ENCODE measurements at regions not wholly inside any gene's neighbourhood (a gene's known extent, or its start where the extent isn't known, plus 50 kb on each side); places are given as distances from the start of the nearest gene placed in this dataset.

DNA sequence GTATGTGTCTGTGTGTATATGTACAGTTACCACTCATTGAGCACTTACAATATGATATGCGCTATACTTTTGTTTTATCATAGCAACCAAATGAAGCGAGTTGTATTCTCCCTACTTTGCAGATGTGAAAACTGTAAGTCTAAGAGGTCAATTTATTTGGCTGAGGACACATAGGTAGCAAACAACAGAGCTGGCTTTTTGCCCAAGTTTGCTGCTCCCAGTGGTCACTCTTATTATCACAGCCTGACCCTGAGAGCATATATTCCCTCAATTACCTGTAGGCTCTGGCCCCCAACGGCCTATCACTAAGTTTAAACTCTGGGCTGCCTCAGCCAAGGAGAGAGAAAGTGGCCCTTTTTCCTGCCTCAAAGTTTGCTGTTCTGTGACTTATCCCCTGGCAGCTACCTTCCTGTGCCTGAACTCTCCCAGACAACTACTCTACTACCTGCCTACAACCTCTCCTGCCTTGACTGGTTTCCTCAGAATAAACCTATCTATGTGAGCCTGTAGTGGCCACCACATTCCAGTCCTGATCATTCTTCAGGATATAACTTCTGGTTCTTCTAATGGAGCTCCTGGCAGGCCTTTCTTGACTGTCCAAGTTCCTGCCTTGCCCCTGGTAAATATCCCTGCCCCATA lies 221.8 kb downstream of the FRK start:
- TF ChIP-seq POLR2A (IDR thresholded peaks at IDR 0.05; ENCODE audit: extremely low read depth, insufficient read length): no peak
- TF ChIP-seq, protein P1, sequence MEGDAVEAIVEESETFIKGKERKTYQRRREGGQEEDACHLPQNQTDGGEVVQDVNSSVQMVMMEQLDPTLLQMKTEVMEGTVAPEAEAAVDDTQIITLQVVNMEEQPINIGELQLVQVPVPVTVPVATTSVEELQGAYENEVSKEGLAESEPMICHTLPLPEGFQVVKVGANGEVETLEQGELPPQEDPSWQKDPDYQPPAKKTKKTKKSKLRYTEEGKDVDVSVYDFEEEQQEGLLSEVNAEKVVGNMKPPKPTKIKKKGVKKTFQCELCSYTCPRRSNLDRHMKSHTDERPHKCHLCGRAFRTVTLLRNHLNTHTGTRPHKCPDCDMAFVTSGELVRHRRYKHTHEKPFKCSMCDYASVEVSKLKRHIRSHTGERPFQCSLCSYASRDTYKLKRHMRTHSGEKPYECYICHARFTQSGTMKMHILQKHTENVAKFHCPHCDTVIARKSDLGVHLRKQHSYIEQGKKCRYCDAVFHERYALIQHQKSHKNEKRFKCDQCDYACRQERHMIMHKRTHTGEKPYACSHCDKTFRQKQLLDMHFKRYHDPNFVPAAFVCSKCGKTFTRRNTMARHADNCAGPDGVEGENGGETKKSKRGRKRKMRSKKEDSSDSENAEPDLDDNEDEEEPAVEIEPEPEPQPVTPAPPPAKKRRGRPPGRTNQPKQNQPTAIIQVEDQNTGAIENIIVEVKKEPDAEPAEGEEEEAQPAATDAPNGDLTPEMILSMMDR (IDR thresholded peaks at IDR 0.05; ENCODE audit: low read depth, low read length): peak; percentile 48
- no peak for TF ChIP-seq MYC (IDR thresholded peaks at IDR 0.05; ENCODE audit: low read depth, low read length)

All from NB4 (cell line).